GM12873 (cell line): ENCODE measurements at regions not wholly inside any gene's neighbourhood (a gene's known extent, or its start where the extent isn't known, plus 50 kb on each side); places are given as distances from the start of the nearest gene placed in this dataset.

Experiments
- TF ChIP-seq, protein P1 (sequence below): IDR thresholded peaks from 2 replicates; pipeline ENCODE4 v1.5.1; 2012; ENCODE audit warnings: low read depth, mild to moderate bottlenecking, moderate library complexity, low read length, control low read depth; ENCODE audit not compliant: insufficient read depth; ENCODE audit errors: missing control alignments

DNA sequence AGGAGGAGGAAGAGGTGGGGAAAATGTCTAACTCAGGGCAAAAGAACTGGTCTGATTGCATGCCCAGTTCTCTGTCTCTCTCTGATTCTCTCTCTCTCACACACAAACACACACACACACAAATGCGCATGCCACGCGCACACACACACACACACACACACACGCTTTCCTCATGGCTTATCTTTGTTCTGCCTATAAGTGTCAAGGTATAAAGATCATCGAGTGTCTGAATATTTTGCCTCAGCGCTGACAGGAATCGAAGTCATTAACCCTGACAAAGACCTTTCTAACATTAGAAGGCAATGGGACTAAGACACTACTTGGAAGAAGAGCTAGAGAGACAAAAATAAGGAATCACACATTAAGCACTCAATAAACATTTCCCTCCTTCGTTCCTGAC is 497.1 kb upstream of the KLHL29 start:
- TF ChIP-seq, protein P1, sequence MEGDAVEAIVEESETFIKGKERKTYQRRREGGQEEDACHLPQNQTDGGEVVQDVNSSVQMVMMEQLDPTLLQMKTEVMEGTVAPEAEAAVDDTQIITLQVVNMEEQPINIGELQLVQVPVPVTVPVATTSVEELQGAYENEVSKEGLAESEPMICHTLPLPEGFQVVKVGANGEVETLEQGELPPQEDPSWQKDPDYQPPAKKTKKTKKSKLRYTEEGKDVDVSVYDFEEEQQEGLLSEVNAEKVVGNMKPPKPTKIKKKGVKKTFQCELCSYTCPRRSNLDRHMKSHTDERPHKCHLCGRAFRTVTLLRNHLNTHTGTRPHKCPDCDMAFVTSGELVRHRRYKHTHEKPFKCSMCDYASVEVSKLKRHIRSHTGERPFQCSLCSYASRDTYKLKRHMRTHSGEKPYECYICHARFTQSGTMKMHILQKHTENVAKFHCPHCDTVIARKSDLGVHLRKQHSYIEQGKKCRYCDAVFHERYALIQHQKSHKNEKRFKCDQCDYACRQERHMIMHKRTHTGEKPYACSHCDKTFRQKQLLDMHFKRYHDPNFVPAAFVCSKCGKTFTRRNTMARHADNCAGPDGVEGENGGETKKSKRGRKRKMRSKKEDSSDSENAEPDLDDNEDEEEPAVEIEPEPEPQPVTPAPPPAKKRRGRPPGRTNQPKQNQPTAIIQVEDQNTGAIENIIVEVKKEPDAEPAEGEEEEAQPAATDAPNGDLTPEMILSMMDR: no peak

DNA sequence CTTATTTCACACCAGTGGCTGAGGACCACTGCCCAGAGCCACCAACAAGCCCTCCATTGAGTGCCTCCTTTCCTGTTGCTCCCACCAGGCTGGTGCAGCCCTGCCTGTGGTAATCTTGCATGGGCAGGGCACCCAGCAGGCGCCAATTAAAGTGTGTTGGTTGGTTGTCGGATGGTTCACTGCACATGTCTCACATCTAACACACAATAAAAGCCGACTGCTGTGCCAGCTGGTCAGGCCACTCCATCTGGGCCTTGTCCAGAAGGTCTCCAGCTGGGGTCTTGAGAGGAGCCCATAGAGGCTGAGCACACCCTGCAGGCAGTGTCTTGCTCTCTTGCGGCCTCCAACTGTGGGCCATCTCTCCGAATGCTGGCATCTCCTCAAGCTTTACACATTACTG is 494.8 kb upstream of the KLHL29 start:
- TF ChIP-seq, protein P1: no peak

DNA sequence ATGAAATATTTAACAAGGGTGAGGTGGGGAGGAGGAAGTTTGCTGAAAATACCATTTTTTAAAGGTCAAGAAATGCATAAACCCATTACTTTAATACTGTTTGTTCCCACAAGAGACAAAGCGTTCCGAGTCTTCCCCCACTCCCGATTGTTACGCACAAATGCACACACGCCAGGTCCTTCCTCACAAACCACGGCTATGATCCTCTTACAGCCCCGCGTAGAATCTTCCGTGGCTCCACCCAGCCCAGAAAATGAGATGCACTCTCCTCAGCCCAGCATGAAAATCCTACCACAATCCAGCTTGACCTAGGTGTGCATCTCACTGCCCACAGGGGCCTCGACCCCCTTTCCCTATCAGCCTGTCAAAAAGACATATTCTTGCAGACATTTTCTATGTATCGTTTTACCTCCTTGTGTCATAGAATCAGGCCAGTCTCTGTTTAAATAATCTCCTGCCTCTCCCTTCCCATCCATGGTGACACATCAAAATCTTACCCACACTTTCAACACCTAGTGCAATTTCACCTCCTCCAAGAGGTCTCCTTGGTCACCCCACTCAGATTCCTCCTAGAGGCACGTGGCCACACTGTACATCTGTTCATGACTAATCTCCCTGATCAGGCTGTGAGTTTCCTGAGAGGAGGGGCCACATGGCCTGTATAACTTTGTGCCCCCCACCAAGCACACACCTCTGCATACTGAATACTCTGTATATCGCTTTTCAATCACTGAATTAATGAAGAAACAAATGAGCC is 491.0 kb upstream of the KLHL29 start:
- TF ChIP-seq, protein P1: no peak

DNA sequence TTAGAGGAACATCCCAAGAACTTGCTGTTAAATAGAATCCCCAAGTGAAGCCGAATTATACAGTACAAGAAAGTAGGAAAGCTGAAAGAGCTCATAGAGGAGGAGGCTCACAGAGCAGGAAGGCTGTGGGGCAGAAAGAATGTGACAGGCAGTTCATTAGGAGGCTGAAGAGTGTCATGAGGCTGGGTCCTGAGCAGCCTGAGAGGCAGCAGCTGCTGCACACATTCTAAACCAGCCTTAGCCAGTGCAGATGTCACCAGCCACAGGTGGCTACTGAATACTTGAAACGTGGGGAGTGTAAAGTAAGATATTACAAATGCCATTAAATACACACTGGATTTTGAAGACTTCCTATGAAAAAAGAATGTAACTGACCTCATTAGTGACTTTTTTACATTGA is 490.2 kb upstream of the KLHL29 start:
- TF ChIP-seq, protein P1: no peak

DNA sequence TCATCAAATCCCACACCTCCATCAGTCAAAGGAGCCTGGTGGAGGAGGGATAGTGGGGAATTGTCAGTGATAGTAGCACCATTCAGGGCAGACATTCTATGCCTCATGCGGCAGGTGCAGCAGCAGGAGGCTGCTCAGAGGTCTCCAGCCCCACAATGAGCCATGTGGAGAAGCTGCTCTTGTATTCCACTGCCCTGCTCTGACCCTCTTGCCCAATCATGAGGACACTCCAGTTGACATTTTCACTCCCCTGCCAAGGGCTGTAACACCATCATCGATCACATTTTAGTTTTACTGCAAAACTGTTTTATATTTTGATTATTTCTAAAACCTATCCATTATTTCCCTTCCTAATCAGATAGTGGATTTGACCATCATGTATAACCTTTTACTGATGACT is 487.6 kb upstream of the KLHL29 start:
- TF ChIP-seq, protein P1: no peak

DNA sequence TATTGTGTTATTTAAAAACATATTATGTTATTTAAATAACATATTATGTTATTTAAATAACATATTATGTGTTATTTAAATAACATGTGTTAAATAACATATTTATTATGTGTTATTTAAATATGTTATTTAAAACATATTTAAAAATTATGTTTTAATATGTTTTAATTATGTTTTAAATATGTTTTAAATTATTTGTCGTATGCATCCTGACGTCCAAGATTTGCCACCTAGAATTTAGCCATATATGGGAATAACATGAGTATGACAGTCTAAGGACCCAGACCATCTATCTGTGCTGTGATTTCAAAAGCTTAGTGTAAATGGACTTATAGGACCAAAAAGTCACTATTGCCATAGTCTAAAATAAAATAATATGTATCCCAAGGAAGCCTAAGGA is 484.3 kb upstream of the KLHL29 start:
- TF ChIP-seq, protein P1: no peak

DNA sequence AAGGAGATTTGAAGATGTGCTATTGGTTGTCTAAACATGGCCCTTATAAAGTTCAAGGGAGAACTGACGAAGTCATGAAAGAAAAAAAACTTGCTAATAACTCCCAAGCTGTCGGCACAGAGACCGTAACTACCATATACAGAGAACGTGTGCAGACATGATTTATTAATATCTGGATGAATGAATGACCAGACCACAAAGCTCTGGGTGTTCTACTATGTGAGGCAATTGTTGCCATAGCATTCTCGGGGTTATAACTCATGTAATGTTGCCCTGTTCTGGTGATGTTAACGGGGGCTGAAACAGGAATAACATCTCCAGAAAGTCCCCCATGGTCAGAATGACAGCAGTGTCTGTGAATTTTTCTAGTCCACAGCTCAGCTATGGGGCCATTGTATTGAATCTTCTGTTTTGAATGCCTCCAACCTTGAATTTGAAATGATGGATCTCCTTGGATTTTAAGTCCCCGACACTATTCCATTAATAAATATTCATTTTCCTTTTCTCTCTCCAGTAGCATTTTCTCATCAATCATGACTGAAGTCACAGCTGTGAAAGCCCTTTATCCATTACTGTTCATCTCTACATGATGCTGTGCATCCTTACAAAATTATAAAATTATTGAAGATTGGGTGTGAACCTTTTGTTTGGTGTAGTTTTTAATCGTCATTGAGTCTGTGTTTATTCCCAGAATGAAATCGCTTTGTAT is 483.4 kb upstream of the KLHL29 start:
- TF ChIP-seq, protein P1: no peak
